EL (cell line): ENCODE measurements at regions not wholly inside any gene's neighbourhood (a gene's known extent, or its start where the extent isn't known, plus 50 kb on each side); places are given as distances from the start of the nearest gene placed in this dataset.
"Not testable (repeated sequence)": the region's sequence is repeated elsewhere in the genome, so short reads cannot be mapped to it uniquely, and the experiment has no call there.

Experiments used
- DNase-seq: peaks from one replicate; pipeline ENCODE4 v3.0.0-alpha.2; 2016

DNA sequence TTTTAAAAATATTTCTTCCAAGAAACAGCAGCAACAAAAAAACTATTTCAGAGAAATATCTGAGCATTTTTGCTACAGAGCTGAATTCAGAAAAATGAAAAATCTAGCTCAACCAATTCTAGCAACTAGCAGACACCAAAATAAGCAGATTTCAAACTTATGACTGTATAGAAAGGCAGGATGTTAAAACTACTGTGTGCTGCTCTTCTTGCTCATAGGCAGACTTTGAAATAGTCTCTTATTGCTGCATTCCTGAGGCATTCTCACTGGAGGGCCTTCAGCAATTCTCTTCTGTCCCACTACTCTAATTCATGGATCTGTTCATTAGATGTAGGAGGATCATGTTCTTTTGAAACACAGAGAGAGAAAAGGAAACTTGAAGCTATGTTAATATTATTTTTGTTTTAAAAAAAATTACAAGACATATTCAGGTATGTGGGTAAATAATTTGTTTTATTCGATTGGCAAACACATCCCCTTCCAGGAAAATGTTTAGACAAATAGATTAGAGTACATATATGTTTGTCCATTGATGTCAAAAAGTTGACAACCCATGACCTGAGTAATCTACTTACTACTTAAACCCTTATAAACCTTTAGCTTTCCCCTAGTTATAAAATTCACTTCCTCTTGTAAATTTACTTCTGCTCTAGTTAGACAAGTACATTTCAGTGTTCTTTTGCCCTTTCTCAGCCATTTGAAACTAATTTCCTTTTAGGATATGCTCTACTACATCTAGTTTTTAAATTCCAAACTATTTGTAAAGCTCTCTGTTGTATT is 428.2 kb upstream of the POT1 start:
- DNase-seq = no peak

DNA sequence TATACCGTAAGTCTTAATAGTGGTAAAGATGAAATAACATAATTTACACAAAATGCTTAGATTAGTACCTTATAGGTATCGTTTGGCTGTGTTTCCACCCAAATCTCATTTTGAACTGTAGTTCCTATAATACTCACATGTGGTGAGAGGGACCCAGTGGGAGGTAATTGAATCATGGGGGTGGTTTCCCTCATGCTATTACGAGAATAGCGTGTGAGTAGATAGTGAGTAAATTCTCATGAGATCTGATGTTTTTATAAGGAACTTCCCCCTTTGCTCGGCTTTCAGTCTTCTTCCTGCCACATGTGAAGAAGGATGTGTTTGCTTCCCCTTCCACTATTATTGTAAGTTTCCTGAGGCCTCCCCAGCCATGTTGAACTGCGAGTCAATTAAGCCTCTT is 426.3 kb upstream of the POT1 start:
- DNase-seq = no peak

DNA sequence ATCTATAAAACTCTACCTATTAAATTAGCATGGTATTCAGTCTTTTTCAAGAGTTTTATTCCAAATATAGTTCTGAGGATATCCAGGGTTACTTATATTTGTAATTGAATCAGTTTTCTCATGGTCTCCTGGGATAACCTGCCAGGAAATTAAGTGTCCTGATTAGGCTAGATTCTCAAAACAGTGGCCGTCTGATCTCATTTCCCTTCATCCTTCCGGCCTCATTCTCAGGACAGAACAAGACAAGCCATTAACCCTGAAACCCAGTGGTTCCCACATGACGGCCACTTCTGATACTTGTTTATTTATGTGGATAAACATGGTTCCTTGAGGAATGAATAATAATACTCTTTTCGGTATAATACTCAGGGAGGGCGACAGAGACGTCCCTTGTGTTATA is 417.6 kb upstream of the POT1 start:
- DNase-seq = no peak

DNA sequence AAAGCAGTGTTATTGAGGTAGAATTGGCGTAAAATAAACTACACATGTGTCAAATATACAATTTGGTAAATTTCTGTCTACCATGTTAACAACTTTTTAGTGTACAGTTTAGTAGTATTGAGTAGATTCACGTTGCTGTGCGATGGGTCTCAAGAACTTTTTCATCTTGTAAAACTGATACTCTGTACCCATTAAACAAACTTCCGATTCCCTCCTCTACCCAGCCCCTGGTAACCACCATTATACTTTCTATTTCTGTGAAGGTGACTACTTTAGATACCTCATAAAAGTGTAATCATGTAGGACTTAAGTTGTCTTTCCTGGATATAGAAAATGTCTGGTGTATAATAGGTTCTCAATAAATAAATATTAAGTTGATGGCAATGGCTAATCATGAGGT is 408.5 kb upstream of the POT1 start:
- DNase-seq = no peak

DNA sequence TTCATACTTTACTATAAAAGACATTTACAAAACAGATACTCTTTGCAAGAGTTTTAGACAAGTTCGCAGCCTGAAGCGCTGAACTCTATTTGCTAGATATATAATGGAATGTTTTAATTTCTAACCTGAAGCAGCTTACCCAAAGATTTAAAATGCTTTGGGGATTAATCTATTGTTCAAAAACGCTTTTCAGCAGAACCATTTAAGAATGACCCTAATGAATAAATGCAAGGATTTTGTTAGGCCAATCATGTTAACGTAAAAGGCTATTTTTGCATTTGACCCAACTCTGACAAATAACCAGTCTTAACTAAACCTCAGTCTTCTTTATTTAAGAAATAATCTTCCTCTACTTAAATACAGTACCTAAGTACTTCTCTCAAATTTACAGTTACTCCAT is 406.7 kb upstream of the POT1 start:
- DNase-seq = no peak

DNA sequence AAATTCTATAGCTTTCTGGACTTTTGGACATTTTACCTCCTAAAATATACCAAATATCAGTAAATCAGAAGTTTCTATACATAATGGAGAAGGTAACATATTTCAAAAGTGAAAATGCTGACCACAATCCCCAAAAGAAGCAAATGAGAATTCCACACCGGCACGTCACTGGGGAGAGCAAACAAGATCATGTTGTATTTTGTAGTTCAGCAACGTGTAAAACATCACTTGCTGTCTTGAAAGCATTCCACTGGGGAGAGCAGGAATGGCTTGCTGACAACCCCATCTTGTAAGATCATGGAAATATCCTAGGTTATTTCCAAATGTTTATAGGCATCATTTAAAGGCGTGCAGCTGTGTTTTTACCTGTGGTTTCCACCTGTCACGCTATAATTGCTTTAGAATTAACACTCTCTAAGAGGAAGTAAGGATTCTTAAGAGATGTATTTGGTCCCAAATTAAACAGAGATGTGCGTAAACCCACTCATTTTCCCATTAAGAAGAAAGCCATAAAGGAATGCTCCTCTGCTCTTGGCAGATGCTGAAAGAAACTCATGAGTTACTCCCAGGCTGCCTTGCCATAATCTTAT is 397.1 kb upstream of the POT1 start:
- no peak for DNase-seq

DNA sequence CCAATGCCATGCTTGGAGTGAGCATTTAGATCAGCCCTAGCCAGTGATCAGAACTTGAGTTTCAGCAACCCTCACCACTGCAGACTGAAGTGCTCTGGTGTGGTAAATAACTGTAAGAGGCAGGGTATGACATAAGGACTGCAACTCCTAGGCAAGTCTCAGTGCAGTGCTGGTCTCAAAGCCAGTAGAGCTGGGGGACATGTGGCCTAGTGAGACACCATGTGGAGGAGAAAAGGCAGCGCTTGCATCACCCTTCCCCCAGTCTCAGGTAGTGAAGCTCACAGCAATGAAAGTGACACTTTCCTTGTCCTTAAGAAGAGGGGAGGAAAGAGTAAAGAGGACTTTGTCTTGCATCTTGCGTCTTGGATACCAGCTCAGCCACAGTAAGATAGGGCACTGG is 386.8 kb upstream of the POT1 start:
- no peak for DNase-seq

DNA sequence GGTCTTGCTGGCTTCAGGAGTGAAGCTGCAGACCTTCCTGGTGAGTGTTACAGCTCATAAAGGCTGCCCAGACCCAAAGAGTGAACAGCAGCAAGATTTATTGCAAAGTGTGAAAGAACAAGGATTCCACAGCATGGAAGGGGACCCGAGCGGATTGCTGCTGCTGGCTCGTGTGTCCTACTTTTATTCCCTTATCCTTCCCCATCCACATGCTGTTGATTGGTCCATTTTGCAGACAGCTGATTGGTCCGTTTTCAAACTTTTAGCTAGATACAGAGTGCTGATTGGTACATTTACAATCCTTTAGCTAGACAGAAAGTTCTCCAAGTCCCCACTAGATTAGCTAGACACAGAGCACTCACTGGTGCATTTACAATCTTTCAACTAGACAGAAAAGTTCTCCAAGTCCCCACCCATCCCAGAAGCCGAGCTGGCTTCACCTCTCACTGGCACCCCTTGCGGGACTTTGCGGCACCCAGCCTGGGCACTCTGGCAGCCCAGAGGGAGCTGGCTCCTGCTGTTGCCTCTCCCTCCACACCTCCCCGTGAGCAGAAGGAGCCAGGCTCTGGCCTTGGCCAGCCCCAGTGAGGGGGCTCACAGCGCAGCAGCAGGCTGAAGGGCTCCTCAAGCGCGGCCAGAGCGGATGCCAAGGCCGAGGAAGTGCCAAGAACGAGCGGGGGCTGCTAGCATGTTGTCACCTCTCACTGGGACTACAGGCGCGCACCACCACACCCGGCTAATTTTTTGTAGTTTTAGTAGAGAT is 369.6 kb upstream of the POT1 start:
- no peak for DNase-seq

DNA sequence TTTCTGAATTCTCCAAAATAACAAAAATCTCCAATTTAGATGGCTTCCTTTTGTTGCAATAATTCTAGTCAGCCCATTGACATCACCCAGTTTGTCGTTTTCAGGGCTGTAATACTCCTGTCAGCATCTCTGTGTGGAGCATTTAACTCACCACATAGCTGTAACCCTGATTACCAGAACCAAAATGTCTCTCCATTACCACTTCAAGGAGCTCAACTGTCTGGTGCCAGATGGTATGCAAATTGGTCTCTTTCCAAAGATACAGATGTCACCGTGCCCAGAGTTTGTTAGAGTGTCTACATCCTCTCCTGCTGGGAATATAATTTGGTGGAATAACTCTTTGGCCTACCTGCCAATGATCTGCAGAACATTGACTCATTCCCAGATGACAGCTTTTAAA is 350.3 kb upstream of the POT1 start:
- DNase-seq = no peak

DNA sequence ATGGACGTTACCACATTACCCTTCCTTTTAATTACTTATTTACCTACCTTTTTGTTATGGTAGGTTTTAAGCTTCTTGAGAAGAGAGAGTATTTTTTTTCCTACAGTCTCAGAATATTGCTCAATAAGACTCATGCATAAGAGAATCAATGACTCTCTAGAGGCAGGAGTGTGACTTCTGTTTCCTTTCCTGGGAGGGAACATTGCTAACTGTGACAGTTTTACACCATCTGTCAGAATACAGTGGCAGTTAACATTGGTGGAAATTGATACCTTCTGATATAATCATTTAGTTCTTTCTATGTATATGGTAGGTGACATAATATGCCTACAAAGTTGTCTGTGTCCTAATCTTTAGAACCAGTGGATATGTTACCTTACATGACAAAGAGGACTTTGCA is 348.7 kb upstream of the POT1 start:
- DNase-seq = no peak

DNA sequence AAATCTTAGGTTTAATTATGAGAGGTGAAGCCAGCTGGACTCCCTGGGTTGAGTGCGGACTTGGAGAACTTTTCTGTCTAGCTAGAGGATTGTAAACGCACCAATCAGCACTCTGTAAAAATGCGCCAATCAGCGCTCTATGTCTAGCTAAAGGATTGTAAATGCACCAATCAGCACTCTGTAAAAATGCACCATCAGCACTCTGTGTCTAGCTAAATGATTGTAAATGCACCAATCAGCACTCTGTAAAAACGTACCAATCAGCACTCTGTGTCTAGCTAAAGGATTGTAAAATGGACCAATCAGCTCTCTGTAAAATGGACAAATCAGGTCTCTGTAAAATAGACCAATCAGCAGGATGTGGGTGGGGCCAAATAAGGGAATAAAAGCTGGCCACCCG is 345.1 kb upstream of the POT1 start:
- not testable (repeated sequence) for DNase-seq

DNA sequence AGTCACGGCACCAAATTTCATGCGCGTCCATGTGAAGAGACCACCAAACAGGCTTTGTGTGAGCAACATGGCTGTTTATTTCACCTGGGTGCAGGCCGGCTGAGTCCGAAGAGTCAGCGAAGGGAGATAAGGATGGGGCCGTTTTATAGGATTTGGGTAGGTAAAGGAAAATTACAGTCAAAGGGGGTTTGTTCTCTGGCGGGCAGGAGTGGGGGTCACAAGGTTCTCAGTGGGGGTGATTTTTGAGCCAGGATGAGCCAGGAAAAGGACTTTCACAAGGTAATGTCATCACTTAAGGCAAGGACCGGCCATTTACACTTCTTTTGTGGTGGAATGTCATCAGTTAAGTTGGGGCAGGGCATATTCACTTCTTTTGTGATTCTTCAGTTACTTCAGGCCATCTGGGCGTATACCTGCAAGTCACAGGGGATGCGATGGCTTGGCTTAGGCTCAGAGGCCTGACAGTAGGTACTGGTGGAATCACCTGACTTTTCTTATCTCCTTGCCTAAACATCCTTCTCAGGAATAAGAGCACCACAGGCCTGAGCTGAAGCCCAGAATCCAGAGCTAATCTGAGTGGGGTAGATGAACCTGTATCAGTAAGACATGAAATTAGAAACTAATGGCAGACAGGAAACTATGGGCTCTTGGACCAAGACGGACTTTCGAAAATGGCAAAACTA is 334.7 kb upstream of the POT1 start:
- not testable (repeated sequence) for DNase-seq

DNA sequence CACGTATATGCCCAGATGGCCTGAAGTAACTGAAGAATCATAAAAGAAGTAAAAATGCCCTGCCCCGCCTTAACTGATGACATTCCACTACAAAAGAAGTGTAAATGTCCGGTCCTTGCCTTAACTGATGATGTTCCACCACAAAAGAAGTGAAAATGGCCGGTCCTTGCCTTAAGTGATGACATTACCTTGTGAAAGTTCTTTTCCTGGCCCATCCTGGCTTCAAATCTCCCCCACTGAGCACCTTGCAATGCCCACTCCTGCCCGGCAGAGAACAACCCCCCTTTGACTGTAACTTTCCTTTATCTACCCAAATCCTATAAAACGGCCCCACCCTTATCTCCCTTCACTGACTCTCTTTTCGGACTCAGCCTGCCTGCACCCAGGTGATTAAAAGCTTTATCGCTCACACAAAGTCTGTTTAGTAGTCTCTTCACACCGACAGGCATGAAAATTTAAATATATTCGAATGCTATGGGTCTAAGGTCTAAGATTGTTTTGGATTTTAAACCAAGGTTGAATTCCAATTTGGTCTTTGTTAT is 329.3 kb upstream of the POT1 start:
- not testable (repeated sequence) for DNase-seq

DNA sequence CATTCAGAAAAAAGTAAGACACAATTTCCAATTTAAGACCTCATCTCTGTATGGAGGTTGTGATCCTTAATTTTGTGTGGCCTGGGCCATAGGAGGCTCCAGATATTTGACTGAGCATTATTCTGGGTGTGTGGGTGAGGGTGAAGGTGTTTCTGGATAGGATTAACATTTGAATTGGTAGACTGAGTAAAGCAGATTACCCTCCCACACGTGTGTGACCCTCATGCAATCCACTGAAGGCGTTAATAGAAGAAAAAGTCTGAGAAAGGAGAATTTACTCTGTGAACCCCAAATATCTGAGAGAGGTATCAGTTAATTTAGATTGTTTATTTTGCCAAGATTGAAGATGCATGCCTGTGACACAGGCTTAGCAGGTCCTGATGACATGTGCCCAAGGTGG is 328.0 kb upstream of the POT1 start:
- DNase-seq = no peak

DNA sequence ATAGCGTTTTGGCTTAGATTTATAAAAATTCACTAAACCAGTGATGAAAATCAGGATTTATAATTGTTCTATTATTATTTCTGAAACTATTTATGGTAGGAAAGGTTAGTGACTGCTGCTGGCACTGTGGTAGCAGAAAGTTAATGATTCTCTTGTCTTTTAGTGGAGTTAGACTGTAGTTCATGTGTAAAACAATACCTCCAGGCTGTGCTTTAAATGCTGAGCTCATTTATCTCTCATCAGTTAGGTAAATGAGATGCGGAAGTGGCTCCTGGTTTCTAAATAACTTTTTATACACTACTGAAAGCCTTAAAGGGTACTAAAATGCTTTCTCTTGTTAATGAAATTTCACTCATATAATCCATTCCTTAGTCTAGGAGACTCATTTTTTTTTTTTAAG is 326.8 kb upstream of the POT1 start:
- no peak for DNase-seq

DNA sequence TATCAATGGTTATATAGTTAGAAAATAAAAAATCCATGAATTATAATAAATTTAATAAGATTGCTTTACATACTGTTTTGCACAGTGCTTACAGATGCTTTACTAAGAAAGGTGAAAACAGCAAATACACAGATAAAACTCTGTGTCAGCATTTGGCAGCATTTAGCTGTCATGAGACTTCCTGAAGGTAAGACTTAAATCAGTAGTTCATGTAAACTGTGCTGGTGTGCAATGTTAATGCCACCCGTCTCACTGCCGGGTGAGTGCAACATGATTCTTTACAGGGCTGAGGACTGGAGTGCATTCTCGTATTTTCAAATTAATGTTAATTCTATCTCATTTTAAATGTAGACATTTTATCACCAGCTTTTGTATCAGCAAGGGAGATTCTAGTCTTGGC is 326.2 kb upstream of the POT1 start:
- DNase-seq = no peak

DNA sequence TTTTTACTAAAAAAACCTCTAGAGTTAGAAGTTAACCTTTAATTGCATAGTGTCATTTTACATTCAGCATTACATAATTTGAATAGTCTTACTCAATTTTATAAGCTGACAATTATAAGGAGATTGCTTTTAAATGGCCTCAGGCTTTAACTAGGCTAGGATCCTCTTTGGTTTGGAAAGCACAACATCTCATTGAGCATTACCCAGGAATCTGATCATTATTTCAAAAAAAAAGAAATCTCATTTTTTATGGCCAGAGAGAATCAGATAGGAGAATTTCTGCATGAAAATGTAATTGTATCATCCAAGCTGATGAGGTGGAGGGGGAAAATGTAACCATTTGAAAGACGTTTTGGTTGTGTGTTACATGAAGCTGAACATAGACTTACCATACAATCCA is 324.9 kb upstream of the POT1 start:
- DNase-seq = no peak

DNA sequence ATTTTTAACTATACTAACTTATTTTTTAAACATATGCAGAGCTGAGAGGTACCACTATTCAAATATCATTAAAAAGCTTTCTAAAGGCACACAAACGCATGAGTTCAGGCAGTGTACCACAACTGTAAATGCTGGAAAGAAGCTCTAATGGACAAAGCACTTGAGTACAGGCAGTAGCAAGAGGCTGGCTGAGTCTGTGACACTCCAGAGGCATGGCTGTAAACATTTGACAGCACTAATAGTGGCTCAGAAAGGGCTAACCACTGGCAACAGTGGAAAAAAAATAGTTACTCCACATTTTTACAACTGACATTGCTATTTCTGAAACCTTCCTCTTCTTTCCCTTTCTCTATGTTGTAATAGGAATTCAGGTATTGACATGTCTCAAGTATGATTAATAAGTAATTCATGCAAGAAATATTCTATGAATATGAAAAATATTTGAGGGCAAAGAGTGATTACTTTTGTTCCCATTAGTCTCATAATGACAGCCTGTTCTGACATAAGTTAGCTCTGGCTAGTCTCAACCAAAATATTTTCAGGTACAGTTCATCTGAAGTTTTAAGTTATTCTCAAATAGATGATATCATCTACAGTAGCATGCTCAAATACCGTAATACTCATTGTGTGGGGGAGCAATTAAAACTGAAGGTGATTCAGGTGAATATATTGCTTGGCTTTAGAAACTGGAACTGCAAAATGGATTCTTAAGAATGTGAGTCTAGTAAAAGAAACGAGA is 324.0 kb upstream of the POT1 start:
- DNase-seq = no peak

DNA sequence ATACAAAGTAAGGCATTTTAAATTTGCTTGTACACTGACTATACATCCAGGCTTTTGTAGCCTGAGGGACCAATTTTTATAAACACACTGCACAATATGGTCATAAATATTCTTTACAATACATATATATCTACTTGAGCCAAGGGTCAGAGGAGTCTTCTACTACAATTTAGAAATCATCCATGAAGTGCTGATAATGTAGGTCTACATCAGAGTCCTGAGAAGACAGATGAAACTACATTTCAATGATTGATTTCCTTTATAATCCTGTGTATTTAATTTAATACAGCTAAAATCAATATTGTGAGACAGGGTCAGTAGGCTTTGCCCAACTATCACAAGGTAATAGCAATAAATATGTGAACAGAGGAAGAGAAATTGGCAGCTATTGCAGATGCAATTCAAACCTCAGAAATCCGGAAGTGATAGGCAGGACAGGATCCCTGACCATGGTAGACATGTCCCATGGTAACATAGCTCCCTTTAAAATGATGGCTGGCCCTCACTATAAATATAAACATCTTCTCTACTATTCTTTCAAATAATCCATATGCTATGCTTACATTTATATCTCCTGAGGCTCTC is 318.0 kb upstream of the POT1 start:
- DNase-seq = no peak

DNA sequence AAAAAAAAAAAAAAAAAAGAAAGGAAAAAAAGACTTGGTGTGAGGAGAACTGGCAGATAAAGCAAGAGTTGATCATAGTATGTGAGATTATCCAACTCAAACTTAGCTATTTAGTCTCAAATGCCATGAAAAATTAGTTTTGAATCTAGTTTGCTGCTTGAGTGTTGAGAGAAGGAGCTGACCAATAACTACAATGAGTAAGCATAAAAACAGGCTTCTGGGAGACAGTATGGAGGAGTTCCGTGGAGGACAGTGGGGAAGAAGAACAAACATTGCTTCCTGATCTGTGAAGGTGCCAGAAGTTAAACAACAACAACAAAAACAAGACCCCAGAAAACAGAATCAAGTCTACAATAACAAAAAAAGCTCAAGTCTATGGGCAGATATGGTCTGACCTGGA is 317.1 kb upstream of the POT1 start:
- DNase-seq = no peak

DNA sequence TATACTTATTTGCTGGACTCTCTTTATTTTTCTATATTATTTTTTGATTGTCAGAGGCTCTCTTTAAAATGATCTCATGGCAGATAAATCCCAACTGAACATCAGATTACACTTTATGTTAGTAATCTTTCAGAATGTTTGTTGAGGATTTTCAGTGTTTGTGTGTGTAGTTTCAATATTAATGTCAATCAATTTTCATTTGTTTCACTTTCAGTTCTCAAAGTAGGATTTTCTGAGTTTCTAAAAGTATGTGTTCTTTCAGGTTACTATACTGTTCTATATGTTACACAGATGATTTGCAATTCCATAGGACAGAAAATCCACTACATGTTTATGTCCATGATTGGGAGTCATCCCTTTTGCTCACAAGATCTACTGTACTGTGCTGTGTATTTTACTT is 311.9 kb upstream of the POT1 start:
- DNase-seq = no peak

DNA sequence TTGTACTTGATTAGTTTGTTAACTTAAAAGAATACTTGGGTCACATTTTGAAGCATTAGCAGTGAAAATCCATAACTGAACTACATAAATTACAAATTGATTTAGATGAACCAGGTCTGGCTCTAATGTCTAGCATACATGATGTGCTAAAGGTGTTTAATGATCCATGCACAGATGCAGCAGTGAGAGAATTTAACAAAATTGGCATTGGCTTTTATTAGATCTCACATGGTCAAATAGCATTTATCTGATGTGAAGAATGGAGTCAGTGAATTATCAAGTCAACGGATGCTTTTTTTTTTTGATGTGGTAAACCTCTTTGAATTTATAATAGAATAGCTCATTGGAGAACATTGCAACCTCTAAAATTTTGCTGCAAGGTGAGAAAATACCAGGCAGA is 293.0 kb upstream of the POT1 start:
- no peak for DNase-seq
